GM10266 (cell line): ENCODE measurements at regions not wholly inside any gene's neighbourhood (a gene's known extent, or its start where the extent isn't known, plus 50 kb on each side); places are given as distances from the start of the nearest gene placed in this dataset.
A peak's percentile ranks its signal among the peaks of the same experiment; 100 is the strongest.

ENCODE experiments used
- DNase-seq: peaks from one replicate; pipeline ENCODE4 v3.0.0; 2012; ENCODE audit errors: extremely low spot score
- TF ChIP-seq, protein P1 (sequence below): IDR thresholded peaks from 2 replicates; pipeline ENCODE4 v1.5.1; 2012; ENCODE audit warnings: mild to moderate bottlenecking, low read depth; ENCODE audit not compliant: control insufficient read depth, insufficient read depth; ENCODE audit errors: missing control alignments

- TF ChIP-seq, protein P1, sequence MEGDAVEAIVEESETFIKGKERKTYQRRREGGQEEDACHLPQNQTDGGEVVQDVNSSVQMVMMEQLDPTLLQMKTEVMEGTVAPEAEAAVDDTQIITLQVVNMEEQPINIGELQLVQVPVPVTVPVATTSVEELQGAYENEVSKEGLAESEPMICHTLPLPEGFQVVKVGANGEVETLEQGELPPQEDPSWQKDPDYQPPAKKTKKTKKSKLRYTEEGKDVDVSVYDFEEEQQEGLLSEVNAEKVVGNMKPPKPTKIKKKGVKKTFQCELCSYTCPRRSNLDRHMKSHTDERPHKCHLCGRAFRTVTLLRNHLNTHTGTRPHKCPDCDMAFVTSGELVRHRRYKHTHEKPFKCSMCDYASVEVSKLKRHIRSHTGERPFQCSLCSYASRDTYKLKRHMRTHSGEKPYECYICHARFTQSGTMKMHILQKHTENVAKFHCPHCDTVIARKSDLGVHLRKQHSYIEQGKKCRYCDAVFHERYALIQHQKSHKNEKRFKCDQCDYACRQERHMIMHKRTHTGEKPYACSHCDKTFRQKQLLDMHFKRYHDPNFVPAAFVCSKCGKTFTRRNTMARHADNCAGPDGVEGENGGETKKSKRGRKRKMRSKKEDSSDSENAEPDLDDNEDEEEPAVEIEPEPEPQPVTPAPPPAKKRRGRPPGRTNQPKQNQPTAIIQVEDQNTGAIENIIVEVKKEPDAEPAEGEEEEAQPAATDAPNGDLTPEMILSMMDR: no peak
- no peak for DNase-seq
Observed at GRCh38 chr16:22979038-22979437, 165.1 kb downstream of the HS3ST2 start.

- DNase-seq: no peak
Observed at GRCh38 chr16:22977294-22977697, 163.3 kb downstream of the HS3ST2 start.

DNA sequence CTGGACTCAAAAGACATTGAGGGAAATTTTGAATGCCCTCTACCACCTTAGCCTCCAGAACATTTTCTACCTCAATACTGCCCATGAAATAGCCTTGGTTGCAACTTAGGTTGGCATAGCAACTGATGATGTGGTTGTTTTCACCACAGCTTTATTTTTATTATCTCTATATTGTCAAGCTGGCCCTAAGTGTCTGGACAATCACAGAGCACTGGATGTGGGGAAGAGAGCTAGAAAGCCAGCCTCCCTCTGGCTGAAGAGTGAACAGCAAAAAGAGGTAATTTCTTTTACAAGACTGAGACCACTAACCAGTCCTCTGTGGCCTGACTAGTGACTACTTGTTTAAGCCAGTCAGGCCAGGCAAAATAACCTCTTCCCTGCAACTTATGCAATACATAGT, 159.6 kb downstream of the HS3ST2 start:
- TF ChIP-seq, protein P1: no peak
- DNase-seq: no peak

More at GRCh38 chr16:22977294-22977697, 163.3 kb downstream of the HS3ST2 start:
- TF ChIP-seq, protein P1: peak; percentile 30

DNA sequence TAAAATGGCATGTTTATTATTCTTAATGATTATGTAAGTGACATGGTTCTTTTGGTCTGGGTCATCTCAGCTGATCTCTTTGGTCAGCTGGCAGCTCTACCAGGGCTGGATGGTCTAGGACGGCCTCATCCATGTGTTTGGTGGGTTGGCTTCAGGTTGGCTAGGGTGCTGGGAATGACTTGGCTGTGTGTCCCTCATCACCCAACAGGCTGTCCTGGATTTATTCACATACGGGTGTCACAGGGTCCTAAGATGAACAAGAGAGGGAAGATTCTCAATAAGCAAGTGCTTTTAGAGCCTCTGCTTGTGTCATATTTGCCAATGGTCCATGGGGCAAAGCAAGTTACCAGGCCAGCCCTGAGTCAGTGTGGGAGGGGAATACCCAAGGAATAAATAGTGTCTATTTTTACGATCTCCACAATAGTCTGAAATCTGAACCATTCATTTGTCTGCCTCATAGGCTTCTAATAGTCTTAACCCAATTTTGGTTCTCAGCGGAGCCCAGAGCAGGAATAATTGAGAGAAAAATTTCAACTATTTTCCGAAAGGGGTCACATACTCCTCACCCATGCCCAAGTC, 157.5 kb downstream of the HS3ST2 start:
- TF ChIP-seq, protein P1: no peak
- DNase-seq: no peak

GRCh38 chr16:22970209-22970865, 156.4 kb downstream of the HS3ST2 start:
- TF ChIP-seq, protein P1: no peak
- no peak for DNase-seq

DNA sequence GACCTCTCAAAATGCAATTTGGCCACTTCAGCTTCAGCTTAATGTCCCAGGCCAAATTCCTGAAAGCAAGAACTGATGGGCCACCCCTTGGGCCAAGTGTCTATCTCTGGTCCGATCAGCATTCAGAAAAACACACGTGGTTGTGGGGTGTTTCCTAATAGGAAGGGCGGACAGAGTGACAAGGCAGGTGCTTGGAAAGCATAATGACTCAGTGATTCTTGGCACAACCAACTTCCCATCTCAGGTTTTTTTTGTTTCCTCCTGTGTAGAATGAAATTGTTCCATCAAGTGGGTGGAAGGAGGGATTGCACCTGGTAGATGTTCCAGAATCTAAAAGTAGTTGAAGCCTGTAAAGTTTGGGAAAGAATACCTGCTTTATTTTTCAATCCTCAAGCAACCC, 155.6 kb downstream of the HS3ST2 start:
- no peak for DNase-seq
- TF ChIP-seq, protein P1: no peak

GRCh38 chr16:22968931-22969330, 155.0 kb downstream of the HS3ST2 start:
- TF ChIP-seq, protein P1: no peak
- DNase-seq: no peak
